Activated CD4-positive, alpha-beta T cell treated with anti-CD3 and anti-CD28 coated beads, Interleukin-2, amount 50 U/mL, for 1 hour (primary cell): ENCODE measurements at regions not wholly inside any gene's neighbourhood (a gene's known extent, or its start where the extent isn't known, plus 50 kb on each side); places are given as distances from the start of the nearest gene placed in this dataset.

Source experiments
- DNase-seq: peaks from one replicate; pipeline ENCODE4 v3.0.0-alpha.2; 2020

DNA sequence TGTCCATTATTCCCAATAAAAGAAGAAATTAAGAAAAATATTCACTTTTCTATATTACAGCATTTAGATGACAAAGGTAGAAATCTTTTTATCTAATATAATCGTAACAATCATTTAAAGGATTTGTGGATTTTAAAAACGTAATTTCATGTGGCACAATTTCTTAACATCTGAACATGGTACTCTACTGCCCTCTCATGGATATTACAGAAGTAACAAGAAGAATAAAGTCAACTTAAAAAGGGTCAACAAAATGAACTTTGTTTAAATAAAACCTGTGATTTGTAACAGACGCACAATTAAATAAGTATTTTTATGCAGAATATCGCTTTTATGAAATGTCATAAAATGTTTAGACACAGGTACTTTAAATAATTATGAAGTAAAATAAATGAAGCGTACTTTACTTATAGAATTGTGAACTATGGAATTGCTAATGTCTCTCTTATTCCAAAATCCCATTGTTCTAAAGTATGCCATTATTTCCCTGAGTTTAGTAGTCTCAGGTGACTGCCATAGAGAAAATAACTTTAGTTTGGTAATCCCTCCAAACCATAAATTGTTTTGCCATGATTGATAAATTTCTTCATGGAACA lies 366.8 kb upstream of the ZNF385D start:
- no peak for DNase-seq

DNA sequence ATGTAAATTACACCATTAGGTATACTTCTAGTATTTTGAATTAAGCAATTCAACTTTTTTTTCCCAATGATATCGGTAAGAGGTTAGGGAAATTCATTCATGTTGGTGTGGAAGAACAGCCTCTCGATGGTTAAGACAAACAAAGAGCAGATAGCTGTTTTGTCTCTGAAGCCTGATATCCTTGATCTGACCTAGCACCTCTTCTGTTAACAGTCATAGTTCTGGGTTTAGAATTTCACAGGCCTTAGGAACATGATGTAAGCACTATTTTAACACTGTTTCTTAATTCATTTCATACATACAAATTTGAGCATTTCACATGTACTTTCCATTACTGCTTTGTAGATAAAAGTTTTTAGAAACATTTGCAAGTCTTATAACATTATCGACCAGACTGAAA lies 367.5 kb upstream of the ZNF385D start:
- no peak for DNase-seq

DNA sequence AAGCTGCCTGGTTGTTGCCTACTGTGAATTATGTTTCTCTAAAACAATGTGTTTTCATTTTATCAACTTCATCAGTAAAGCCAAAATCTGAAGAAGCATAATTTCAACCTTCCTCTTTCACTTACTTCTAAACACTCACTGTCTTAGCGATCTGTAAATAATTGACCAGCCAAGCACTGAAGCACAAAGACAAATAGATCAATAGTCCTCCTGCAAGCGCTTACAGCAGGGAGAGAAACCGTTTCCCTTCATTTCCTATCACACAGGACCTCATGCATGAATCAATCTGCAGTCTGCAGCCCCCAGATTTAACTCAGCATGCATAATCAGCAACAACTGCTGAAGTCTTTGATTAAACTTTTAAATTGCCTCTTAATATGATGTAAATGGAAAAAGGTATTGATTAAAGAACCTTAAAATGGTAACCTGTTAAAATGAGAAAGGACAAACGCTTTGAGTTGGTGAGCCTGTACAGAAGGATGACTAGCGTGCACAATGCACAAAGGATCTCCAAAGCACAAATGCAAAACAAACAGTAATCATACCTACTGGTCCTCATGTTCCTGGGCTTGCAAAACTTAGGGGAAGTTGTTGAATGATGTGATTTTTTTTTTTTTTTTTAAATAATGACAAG lies 370.2 kb upstream of the ZNF385D start:
- no peak for DNase-seq

DNA sequence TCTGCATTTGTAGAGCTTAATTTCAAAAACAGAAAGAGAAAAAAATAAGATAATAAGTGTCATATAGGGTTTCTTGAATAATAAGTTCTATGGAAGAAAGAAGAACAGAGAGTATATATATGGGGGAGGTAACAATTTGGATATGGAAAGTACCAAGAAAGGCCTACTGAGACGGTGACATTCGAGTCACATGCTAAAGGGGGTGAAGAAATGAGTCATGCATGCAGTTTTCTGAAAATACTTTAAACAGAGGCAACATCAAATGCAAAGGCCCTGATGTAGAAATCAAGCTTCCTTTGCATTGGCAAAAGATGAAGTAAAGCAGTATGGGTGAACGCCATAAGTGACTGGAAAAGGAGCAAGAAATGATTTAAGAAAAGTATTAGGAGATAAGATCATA lies 371.6 kb upstream of the ZNF385D start:
- no peak for DNase-seq

DNA sequence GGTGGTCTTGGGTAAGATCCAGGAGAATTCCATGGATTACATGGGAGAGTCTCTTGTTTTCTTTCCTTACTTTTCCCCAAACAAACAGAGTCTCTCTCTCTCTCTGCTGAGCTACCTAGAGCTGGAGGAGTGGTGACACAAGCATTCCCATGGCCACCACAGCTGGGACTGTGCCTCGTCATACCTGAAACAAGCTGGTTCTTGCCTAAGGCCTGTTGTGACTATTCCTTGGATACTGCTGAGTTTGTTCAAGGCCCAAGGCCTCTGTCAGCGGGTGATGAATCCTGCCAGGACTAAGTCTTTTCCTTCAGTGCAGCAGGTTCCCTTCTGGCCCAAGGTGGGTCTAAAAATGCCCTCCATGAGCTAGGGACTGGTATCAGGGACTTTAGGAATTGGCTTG lies 378.1 kb upstream of the ZNF385D start:
- DNase-seq: no peak

DNA sequence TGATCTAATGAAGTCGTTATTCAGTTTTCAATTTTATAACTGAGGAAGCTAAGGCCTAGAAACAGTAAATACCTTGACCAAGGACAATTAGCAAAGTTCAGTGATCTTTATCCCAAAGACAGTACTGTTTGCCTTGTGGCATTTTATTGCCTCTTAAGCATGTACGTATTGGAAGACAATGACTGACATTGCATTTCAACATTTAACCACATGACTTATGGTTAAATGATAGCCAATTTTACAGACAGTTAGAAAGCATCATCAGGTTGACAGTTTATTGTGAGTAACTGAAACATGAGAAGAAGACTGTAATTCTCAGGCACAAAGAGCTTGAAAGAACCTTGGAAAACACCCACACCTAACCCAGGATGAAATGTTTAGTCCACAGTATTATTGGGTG lies 390.8 kb upstream of the ZNF385D start:
- no peak for DNase-seq

DNA sequence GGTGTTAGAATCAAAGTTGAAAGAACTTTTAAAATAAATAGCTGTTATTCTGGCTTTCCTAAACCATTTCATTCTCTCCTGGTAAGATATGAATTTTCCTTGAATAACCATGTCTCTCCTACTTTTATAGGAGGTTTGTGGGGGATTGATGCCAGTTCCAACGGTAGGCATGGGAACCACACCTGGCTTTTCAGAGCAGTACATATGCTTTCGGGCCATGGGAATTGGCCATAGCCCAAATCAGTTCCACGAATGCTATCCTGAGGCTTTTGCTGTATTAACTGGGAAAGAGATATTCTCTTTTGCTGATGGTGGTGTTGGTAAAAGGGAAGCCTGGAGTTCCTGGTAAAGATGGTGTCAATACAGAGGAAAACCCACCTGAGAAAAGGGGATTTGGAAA lies 396.2 kb upstream of the ZNF385D start:
- no peak for DNase-seq

DNA sequence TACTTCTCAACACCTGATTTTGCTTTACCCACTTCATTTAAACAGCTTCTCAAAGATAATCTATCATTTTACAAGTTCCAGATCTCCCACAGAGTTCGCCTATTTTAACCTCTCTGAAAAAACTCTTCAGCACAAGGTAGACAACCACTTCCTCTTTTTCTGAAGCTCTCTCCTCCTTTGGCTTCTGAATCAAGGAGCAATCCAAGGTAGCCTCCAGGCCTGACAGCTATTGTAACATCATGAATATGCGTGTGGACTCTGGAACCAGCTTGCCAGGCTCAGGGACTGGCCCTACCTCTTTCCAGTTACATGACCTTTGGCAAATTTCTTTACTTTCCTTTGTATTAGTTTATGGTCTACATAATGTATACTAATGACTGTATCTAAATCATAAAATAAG lies 405.9 kb upstream of the ZNF385D start:
- no peak for DNase-seq

DNA sequence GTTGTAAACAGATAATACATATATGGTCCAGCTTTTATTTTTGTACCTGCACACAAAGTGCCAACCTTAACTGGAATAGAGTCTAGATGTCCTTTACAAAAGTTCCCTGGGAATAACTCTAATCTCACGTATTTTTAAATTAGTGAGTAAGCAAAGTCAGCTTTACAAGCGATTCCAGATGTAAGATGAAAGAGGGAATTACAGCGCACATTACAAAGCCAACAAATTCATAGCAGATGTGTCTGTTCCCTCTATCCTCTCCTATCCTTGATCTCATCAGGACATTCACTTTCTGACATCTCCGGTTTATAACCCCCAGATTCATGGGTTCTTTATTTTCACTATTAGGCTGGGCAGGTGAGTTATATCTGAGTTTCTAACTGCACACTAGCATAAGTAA lies 406.8 kb upstream of the ZNF385D start:
- no peak for DNase-seq

DNA sequence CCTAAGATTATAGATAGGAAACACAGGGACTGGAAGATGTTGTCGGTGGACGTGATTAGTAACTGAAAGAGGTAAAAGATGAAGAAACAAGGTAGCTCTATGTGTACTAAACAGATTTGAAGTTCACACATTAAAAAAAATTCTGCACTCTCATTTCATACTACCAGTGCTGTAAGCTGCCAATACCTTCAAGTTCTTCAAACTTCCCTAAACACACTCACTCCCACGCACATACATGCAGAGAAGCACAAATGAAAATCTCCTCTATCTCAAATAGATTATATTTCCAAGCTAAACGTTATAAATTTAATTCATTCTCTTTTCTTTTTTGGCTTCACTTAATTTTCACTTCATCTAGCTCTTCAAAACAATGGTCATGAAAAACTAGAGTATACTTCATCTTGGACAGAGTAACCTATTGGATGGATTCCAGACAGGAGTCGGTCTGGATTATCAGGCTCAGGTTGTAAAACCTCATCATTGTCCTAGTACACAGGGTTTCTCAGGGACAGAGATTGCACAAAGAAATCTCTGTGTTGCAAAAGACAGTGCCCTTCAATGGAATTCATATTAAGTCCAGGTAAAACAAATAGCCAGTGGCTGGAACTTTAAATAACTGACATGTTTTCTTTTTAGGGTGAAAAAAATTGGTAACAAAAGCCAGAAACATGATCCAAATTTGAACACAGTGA lies 408.1 kb upstream of the ZNF385D start:
- DNase-seq: no peak

DNA sequence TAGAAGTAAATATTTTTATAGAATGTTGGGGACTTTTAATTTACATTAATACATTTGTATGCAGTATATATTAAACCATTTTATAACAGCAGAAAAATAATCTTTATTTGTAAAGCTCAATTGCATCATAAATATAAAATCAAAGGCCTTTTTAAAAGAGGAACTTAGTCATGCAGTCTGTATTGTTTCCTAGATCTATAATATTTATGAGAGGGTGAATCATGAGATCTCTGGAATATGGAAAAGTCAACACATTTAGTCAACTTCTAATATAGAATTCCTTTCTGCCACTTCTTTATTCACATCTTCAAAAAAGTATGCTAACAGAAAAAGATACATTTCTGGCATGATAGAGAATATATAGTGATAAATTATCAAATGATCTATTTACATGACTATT lies 410.3 kb upstream of the ZNF385D start:
- no peak for DNase-seq

DNA sequence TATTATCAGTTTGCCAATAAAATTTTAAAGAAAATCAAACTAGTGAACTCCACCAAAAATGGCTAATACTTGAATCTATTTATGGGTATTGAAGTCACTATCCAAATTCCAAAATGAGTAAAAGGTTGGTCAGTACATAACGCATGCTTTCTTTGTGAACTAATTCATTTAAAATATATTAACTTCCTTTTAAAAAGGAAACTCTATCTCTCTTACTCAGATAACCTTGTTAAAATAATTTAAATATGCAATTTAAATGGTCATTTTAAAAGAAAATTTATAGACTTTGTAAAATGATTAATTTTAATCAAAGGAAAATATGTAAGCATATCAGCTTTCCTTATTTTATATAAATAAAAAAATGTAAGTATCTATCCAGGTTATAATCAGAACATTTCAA lies 419.4 kb upstream of the ZNF385D start:
- DNase-seq: no peak

DNA sequence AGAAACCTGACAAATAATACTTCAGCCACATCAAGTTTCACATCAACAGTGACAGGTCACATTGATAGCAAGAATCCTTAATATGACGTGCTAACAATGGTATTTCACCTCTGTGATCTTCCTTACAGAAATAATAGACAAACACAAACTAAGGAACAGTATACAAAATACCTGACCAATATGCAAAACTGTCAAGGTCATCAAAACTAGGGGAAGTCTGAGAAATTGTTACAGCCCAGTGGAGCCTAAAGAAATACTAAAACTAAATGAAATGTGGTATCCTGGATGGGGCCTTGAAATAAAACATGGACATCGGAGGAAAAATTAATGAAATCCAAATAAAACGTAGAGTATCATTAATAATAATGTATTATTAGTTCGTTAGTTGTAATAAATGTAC lies 422.0 kb upstream of the ZNF385D start:
- DNase-seq: no peak

DNA sequence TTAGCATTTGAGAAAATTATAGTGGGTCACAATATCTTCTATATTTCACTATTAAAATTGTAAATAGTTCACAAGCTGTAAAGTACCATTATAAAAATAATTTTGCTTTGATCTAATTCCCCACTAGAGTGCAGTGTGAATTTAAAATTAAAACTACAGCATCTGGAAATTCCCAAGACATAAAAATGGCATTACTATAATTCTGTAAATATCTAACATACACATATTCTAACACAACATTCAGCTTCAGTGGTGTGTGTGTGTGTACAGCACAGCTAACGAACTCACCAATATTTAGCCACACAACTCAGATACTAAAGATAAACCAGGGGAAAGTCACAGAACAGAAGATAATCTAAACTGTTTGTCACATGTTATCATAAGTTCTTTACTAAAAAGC lies 424.9 kb upstream of the ZNF385D start:
- DNase-seq: no peak

DNA sequence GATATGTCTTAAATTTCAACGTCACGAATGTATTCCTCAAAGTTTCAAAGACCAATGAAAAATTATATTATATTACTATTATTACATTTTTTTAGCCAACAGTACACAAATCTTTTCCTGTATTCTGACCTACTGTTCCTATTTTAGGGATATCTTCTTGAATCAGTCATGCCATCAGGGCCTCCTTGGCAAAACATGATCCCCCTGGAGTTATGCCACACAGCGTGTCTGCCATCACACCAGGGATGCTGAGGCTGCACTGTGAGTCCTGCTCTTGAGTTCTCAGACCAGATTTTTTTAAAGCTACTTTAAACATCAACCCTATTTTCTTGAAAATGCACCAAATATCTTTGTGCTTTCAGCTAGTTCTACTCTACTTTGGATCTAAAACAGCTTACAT lies 425.9 kb upstream of the ZNF385D start:
- no peak for DNase-seq

DNA sequence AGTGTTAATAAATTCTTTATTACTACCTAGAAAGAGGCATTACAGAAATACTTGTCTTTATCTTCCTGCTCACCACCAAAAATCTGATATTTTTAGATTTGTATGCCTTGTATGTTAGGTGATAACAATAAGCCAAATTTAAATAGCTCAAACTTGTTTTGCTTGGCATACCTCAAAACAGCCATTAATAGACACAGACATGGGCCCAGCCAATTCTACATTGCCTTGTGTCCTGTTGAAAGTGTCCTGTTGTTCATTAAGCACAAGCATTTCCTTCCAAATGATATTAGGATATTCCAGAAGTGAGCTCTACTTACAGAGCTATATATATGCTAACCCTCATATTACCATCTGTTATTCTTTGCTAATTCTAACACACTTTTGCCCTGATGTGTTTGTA lies 438.6 kb upstream of the ZNF385D start:
- DNase-seq: no peak

DNA sequence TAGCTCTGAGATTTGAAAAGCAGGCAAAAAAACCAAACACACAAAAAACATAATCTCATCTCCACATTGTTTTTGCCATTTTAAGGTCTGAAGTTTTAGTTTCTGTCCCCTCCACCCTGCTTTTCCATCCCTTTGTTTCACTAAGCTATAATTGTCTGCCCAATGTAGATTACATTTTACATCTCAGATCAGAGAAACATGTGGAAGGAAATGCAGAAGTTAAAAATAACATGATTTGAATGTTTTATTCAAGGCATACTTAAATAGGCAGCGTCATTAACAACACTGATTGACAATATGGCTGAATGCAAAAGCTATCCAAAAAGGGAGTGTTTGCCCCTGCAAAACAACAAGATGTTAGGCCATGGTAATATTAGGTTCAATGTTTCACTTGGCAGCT lies 448.1 kb upstream of the ZNF385D start:
- no peak for DNase-seq

DNA sequence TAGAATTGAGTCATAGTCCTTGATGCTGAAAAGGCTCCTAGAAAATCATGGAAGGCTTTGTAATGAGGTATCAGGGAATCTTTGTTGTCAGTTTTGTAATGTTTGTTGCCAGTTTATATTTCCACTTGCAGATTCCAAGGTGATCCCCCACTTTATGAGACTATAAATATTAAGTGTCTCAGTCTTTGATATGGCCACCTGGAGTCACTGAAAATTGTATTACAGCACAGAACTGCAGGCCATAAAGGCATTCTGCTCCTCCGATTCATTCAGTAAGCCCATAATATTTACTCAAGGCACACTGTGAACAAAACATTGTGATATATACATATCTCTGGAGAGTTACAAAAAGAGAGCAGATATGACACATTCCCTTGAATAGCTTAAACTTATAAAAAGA lies 457.8 kb upstream of the ZNF385D start:
- DNase-seq: no peak

DNA sequence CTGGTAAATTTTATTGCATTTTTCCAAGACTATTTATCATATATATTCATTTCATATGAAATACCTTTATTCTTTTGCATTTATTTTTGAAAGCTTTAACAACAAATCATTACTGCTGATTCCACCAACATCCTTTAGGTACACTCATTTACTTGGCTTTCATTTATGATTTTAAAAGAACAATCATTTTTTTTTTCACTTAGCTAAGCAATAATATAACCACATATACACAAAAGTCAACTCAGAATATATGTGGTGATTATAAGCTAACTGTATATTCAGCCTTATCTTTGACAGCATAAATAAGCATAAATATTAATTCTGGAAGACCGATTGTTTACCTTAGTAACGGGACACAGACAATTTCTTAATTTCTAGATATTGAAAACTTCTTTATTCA lies 458.6 kb upstream of the ZNF385D start:
- no peak for DNase-seq

DNA sequence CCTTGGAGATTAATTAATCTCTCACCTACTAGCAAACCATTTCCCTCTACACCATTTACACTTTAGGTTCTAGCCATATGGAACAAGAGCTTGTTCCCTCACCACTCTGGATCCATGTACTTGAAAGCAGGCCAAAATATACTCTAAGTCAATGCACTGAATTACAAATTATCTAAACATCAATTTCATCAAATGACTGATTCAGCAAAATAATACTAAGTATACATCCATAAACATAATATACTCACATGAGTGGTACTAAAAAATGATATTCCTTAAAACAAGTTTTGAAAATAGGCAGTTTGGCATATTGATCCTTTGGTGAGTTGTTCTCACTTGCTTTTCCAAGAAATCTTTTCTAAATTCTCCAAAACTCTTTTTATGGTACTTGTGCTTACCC lies 459.7 kb upstream of the ZNF385D start:
- no peak for DNase-seq

DNA sequence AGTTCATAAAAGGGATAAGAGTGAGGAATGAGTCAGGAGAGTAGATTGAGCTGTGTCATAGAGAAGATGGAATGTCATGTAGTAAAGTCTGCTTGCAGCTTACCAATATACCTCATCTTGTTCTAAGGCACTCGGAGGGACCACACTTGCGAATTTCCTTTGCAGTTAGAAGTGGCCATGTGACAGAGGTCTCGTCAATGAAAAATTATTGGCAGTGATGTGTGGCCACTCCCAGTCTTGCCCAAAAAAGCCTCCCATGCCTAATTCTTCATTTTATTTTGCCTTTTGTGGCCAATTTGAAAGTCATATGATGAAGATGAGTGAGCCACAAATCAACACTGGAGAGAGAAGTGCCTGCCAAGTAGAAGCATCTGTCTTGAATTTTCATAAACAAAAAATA lies 465.6 kb upstream of the ZNF385D start:
- DNase-seq: no peak

DNA sequence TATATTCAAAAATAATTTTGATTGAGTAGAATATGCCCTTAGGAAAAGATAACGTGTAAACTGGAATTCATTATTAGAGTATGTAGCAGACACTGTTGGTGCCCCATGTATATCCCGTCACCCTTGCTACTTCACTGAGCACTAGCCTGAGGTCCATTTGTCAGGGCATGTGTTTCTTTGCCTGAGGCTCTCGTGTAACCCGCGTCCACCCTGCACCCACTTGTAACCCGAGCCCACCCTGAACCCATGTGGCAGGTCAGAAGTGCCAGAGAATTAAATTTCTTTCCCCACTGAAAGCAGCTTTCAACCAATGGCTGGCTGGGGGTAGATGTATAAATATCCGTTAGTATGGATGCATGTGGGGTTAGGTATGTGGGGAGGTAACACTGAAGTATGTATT lies 474.2 kb upstream of the ZNF385D start:
- no peak for DNase-seq

DNA sequence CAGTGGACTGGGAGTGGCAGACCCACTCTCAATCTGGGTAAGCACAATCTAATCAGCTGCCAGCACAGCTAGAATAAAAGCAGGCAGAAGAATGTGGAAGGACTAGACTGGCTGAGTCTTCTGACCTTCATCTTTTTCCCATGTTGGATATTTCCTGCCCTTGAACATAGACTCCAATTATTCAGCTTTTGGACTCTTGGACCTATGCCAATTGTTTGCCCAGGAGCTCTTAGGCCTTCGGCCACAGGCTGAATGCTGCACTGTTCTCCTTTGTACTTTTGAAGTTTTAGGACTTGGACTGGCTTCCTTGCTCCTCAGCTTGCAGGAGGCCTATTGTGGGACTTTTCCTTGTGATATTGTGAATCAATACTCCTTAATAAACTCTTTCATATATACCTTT lies 477.7 kb upstream of the ZNF385D start:
- no peak for DNase-seq

DNA sequence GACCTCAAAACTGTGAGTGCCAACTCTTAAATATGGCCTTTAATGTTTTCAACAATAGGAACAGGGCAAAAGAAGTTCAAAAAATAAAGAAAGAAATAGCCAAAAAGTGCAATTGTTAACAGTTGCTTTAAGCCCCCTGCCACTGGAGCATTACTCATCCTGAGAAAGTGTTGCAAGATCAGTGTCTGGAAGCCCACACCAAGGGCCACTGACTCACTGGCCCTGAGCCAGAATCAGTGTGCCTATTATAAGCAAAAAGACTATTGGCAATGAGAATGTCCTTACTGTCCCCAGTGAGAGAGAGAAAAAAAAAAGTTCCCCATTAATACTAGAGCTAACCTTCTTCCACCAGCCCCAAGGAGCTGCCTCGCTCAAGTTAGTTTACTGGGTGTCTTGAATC lies 480.1 kb upstream of the ZNF385D start:
- DNase-seq: no peak
